MCF 10A (cell line): ENCODE measurements at regions not wholly inside any gene's neighbourhood (a gene's known extent, or its start where the extent isn't known, plus 50 kb on each side); places are given as distances from the start of the nearest gene placed in this dataset.

Experiments
- BruUV-seq: library from RNA; stranded (reverse); fragments of 400-500 nt; replicated peaks from 2 replicates; lab custom pipeline; 2021; lab: Mats Ljungman, UMichigan
- CTCF ChIA-PET: fragments of 300-600 bp; sonication (Branson Sonifier 250); formaldehyde crosslinking; extraction: SDS; loops from one replicate; lab custom pipeline; 2021; ENCODE audit warnings: antibody characterized with exemption, inconsistent platforms; lab: Yijun Ruan, JAX
- POLR2A ChIA-PET: fragments of 300-600, 350-650 bp; sonication (Branson Sonifier 250); formaldehyde crosslinking; extraction: SDS; loops from one replicate; lab custom pipeline; 2020; ENCODE audit warnings: antibody characterized with exemption, inconsistent platforms; lab: Yijun Ruan, JAX
- DNase-seq: peaks from one replicate; pipeline ENCODE4 v3.0.0-alpha.2; 2018; ENCODE audit not compliant: unreplicated experiment
- H3K27ac Mint-ChIP-seq: one replicate; pipeline ENCODE4 v1.8.0; 2022; ENCODE audit warnings: mild to moderate bottlenecking, low read depth, mixed read lengths; ENCODE audit not compliant: unreplicated experiment
- H3K27me3 Mint-ChIP-seq: one replicate; pipeline ENCODE4 v1.8.0; 2022; ENCODE audit warnings: mixed read lengths; ENCODE audit not compliant: insufficient read depth, unreplicated experiment
- H3K36me3 Mint-ChIP-seq: one replicate; pipeline ENCODE4 v1.8.0; 2022; ENCODE audit warnings: mild to moderate bottlenecking, moderate library complexity, mixed read lengths; ENCODE audit not compliant: insufficient read depth, unreplicated experiment
- H3K4me1 Mint-ChIP-seq: one replicate; pipeline ENCODE4 v1.8.0; 2022; ENCODE audit warnings: mixed read lengths; ENCODE audit not compliant: insufficient read depth, unreplicated experiment
- H3K4me3 Mint-ChIP-seq: one replicate; pipeline ENCODE4 v1.8.0; 2022; ENCODE audit warnings: mild to moderate bottlenecking, moderate library complexity, mixed read lengths; ENCODE audit not compliant: unreplicated experiment
- H3K9me3 Mint-ChIP-seq: one replicate; pipeline ENCODE4 v1.8.0; 2022; ENCODE audit warnings: mixed read lengths; ENCODE audit not compliant: unreplicated experiment
- CTCF ChIP-seq: fragments of 200-600 bp; IDR thresholded peaks from one replicate; pipeline ENCODE4 v1.8.0; 2022; ENCODE audit warnings: antibody characterized with exemption, mild to moderate bottlenecking; ENCODE audit not compliant: unreplicated experiment
- intact Hi-C: fragments of 100-400 bp; cut with micrococcal nuclease; formaldehyde crosslinking; loops from 2 replicates; pipeline ENCODE4 v1.14.1; 2022

GRCh38 chr3:134704133-134704532 is 53.3 kb upstream of the KY start:
- no peak for DNase-seq
- no TSS peak for BruUV-seq
- POLR2A ChIA-PET: no interaction called here
- Mint-ChIP-seq H3K9me3 (no peaks in the 10 kb centered on the region), H3K4me1 (no peaks in the 10 kb centered on the region), H3K4me3 (no peak overlapping the region), H3K27me3 (peaks cover 22% of the 10 kb centered on the region), H3K27ac (no peak overlapping the region), H3K36me3 (no peaks in the 10 kb centered on the region)
- intact Hi-C loops: no loop called here
- CTCF ChIA-PET: interaction anchor here (0.8 kb wide), 1 partner anchor 19 kb away, joined by 3 read pairs; no protein-coding TSS in a partner anchor
- no peak for TF ChIP-seq CTCF

DNA sequence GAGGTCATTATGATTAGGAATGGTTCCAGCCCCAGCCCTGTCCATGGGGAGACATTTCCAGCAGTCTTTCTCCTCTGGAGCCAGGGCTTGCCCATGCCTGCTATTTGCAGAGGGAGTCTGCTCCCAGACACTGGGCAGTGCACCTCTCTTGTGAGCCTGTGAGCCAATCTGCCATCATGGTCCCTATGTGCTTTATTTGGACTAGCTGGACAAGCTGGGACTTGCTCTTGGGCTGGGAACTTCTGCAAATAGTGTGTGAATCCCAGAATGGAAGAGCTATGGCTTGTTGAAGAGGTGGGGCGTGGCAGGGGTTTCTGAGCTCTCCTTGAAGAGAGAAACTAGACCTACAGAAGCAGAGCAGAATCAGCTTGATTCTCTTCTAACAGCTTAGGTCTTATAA is 53.7 kb upstream of the KY start:
- no peaks in the 10 kb centered on the region for H3K36me3 Mint-ChIP-seq
- no TSS peak for BruUV-seq
- ChIA-PET POLR2A (no interaction called here), CTCF (interaction anchor here (0.8 to 0.9 kb wide), 2 partner anchors 19 to 50 kb away, joined by 3 to 4 read pairs; no protein-coding TSS in a partner anchor)
- no peaks in the 10 kb centered on the region for H3K9me3 Mint-ChIP-seq
- no peak for DNase-seq
- H3K4me3 Mint-ChIP-seq: no peak overlapping the region
- TF ChIP-seq CTCF: no peak
- peaks cover 17% of the 10 kb centered on the region for H3K27me3 Mint-ChIP-seq
- H3K4me1 Mint-ChIP-seq: no peaks in the 10 kb centered on the region
- intact Hi-C loops: no loop called here
- H3K27ac Mint-ChIP-seq: no peak overlapping the region

DNA sequence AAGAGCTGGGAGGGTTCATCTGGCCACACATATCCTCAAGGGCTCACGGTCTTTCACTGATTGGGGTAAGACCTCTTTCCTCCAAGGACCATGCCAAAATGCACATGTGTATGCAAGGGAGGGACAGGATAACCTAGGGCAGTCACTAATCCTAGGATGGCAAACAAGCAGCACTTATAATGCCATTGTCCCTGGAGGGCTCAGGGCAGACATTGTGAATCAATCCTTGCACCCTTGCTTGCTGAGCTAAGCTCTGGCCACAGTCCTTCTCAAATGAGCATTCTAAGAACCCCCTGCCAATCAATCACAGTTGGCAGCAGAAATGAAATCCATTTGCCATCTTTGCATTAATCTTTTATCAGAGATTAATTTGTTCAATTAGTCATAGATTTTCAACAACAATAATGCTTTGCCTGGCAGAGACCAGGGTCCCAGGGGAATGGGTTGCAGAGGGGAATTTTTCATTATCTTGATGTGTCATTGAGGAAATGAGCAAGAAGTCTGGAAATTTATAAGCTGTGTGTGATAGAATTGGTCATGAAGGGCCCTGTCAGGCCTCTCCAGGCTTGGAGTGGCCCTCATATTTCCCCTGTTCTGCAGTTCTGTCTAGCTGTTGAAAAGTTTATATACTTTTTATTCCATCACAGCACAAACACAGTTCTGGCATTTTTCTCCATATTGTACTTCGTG is 57.2 kb upstream of the KY start:
- CTCF ChIA-PET: interaction anchor here (0.7 kb wide), 1 partner anchor 9 kb away, joined by 3 read pairs; no protein-coding TSS in a partner anchor
- TF ChIP-seq CTCF: no peak

DNA sequence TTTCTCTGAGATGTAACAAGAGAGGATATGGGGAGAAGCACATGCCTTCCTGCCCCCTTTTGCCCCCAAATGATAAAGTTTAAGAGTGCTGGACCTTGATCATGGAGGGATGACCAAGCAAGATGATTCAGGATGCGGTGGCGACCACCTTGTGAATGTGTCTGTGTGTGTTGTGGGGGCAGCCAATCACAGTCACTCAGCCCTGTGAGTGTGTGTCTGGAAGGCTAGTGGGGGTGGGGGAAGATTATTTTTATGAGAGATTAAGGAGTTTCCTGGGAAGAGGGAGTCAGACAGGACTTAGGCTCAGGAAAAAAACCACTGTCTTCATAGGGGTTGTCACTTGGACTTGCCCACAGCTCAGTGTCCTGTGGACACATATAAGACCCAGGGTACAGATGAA is 57.8 kb upstream of the KY start:
- DNase-seq: no peak
- intact Hi-C loops: no loop called here
- Mint-ChIP-seq H3K27me3 (no peaks in the 10 kb centered on the region), H3K4me3 (no peak overlapping the region), H3K27ac (no peak overlapping the region), H3K4me1 (no peaks in the 10 kb centered on the region), H3K9me3 (no peaks in the 10 kb centered on the region), H3K36me3 (no peaks in the 10 kb centered on the region)
- POLR2A ChIA-PET: no interaction called here
- CTCF ChIA-PET: interaction anchor here (0.7 kb wide), 1 partner anchor 10 kb away, joined by 3 read pairs; no protein-coding TSS in a partner anchor
- no peak for TF ChIP-seq CTCF
- BruUV-seq: no TSS peak

More for the DNA sequence above, 57.2 kb upstream of the KY start:
- H3K4me1 Mint-ChIP-seq: no peaks in the 10 kb centered on the region
- BruUV-seq: no TSS peak
- no peak overlapping the region for H3K27ac Mint-ChIP-seq
- POLR2A ChIA-PET: no interaction called here
- intact Hi-C loops: no loop called here
- H3K4me3 Mint-ChIP-seq: no peak overlapping the region
- no peaks in the 10 kb centered on the region for H3K36me3 Mint-ChIP-seq
- H3K9me3 Mint-ChIP-seq: no peaks in the 10 kb centered on the region
- H3K27me3 Mint-ChIP-seq: no peaks in the 10 kb centered on the region
- no peak for DNase-seq
